Stimulated activated CD4-positive, alpha-beta T cell treated with anti-CD3 and anti-CD28 coated beads, Interleukin-4, amount 100 ng/mL, for 1 hour (primary cell): ENCODE measurements at regions not wholly inside any gene's neighbourhood (a gene's known extent, or its start where the extent isn't known, plus 50 kb on each side); places are given as distances from the start of the nearest gene placed in this dataset.
"Not testable (repeated sequence)": the region's sequence is repeated elsewhere in the genome, so short reads cannot be mapped to it uniquely, and the experiment has no call there.

Experiments
- DNase-seq: peaks from one replicate; pipeline ENCODE4 v3.0.0-alpha.2; 2020

DNA sequence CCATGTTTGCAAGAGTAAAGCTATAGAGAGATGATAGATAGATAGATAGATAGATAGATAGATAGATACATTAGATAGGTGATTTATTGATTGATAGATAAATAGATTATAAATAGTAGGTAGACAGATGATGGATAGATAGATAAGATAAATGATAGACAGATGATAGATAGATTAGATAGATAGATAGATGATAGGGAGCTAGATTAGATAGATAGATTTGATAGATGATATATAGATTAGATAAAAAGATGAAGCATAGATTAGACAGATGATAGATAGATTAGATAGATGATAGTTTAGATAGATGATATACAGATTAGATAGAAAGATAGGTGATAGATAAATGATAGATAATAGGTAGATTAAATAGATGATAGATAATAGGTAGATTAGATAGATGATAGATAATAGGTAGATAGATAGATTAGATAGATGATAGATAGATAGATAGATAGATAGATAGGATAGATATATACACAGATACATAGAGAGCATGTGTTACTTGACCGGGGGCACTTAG, 243.3 kb upstream of the FOXK1 start:
- no peak for DNase-seq

DNA sequence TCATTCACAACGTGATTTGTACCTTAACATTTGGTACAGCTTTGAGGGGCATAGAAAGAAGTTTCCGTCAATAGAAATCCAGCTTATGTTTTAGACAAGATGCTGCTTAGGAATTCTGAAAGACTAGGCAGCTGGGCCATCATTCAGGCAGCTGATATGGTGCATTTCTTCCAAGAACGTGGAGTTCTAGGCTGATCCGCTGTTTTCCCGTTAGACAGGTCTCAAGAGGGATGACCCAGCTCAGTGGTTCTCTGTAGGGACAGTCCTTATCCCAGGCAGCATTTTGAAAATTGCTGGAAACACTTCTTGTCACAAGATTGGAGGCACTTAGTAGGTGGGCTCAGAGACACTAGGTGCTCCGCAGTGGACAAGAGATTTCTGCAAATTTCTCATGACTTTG, 242.7 kb upstream of the FOXK1 start:
- no peak for DNase-seq

DNA sequence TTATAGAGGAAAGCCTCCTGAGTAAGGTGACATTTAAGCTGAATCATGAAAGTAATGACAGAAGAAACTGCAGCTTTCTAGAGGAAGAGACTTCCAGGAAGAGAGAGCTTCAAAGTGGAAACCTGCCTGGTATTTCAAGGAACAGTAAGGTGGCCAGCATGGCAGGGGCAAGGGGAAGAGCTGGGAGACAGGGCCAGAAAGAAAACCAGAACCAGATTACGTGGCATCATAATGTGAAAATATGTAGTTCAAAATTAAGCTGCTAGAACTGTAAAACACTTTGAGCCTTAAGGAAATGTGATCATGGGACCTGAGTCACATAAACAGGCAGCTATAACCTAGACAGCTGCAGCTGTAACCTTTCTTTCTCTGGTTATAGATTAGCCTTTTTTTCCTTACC, 238.0 kb upstream of the FOXK1 start:
- no peak for DNase-seq

DNA sequence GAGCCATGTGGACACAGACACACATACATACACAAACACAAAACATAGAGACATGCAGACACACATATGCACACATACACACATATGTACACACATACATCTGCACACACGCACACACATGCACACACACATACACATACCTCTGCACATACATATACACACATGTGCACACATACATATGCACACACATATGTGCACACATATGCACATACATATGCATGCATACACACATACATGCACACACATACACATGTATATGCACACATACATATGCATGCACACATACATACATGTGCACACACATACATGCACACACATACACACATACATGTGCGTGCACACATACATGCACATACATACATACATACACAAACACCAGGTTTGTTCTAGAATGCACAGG, 236.3 kb upstream of the FOXK1 start:
- no peak for DNase-seq

DNA sequence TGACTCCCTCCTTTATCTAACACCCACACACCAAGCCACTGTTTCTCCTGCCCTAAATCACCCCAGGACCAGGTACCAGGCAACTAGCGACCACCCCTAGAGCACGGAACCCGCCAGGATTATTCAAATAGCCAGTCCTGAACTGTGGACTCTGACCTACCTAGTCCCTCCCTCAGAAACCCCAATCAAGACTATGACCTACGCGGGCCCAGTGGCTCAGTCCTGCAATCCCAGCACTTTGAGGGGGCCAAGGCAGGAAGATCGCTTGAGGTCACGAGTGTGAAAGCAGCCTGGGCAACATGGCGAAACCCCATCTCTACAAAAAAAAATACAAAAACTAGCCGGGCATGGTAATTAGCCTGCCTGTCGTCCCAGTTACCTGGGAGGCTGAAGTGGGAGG, 232.8 kb upstream of the FOXK1 start:
- DNase-seq, result no peak

DNA sequence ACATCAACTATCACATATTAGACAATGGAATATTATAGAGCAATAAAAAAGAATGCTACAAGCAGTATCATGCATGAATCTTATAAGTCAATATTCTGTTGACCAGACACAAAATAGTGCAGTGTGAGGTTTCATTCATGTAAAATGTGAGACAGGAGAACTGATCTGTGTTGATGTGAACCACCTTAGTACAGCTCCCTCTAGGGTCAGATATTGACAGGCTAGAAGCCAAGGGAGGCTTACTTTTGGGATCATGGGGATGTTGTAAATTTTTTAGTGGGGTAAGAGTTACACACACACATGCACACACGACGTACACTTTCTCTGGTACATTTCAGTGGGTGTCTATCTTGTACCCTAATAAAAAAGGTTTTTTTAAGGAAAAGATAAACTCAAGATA, 231.6 kb upstream of the FOXK1 start:
- no peak for DNase-seq

- DNase-seq, result no peak
Measured at GRCh38 chr7:4460597-4460996, 221.5 kb upstream of the FOXK1 start.

DNA sequence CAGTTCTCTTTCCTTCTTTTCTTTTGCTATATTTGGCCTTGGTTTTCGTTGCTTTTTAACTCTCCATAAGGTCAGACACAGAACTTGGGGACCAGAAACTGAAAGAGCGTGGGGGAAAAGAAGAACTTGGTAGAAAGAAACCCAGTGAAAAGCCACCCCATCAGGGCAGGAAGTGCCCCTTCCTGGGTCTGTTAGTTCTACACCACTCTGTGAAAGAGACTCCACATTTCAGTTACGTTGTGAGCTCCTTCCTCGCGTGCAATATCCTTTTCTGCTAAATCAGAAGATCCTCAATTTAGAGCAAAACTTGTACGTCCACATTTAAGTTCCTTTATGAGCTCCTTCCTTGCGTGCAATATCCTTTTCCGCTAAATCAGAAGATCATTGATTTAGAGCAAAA, 220.6 kb upstream of the FOXK1 start:
- DNase-seq, result no peak

DNA sequence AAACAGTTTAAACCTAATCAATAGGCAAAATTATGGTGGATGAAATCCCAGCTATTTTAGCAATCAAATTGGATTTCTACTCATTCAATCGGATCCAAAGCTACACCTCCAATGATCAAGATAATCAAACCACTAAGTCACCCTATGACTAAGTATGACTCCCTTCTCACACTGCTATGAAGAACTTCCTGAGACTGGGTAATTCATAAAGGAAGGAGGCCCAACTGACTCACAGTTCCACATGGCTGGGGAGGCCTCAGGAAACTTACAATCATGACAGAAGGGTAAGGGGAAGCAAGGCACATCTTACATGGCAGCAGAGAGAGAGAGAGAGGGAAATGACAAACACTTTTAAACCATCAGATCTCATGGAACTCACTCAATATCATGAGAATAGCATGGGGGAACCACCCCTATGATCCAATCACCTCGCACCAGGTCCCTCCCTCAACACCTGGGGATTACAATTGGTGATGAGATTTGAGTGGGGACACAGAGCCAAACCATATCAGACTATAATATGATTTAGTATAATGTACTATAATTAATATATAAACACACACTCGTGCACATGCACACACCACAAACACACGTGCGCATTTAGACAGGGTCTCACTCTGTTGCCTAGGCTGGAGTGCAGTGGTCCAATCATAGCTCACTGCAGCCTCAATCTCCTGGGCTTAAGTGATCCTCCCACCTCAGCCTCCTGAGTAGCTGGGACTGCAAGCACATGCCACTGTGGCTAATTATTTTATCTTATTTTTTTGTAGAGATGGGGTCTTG, 213.6 kb upstream of the FOXK1 start:
- DNase-seq, result no peak

DNA sequence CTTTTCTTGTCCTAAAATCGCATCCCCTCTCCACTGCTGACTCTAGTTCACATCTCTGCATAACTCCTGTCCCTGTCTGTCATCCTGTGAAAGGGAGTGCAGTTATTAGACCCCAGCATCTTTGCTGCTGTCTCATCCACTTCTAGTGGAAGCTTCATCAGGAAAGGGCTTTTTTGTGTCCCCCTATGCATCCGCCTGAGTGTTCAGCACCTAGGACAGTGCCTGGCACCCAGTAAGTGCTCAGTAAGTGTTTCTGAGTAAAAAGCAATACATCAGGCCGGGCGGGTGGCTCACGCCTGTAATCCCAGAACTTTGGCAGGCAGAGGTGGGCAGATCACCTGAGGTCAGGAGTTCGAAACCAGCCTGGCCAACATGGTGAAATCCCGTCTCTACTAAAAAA, 211.8 kb upstream of the FOXK1 start:
- no peak for DNase-seq

GRCh38 chr7:4472728-4473127, 209.4 kb upstream of the FOXK1 start:
- DNase-seq, result no peak

- DNase-seq, result no peak
Measured at GRCh38 chr7:4479367-4480039, 202.6 kb upstream of the FOXK1 start.

GRCh38 chr7:4480131-4480530, 202.0 kb upstream of the FOXK1 start:
- DNase-seq, result not testable (repeated sequence)

GRCh38 chr7:4483851-4484250, 198.2 kb upstream of the FOXK1 start:
- DNase-seq, result no peak

GRCh38 chr7:4484545-4484944, 197.6 kb upstream of the FOXK1 start:
- no peak for DNase-seq

GRCh38 chr7:4486907-4487306, 195.2 kb upstream of the FOXK1 start:
- DNase-seq, result no peak

DNA sequence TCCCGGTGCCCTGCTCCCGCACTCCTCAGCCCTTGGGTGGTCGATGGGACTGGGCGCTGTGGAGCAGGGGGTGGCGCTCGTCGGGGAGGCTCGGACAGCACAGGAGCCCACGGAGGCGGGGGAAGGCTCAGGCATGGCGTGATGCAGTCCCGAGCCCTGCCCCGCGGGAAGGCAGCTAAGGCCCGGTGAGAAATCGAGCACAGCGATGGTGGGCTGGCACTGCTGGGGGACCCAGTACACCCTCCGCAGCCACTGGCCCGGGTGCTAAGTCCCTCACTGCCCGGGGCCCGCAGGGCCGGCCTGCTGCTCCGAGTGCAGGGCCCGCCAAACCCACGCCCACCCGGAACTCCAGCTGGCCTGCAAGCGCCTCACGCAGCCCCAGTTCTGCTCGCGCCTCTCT, 185.2 kb upstream of the FOXK1 start:
- DNase-seq, result not testable (repeated sequence)

- no peak for DNase-seq
Measured at GRCh38 chr7:4500812-4501211, 181.3 kb upstream of the FOXK1 start.

- DNase-seq, result not testable (repeated sequence)
Measured at GRCh38 chr7:4507886-4508285, 174.2 kb upstream of the FOXK1 start.

GRCh38 chr7:4513450-4513849, 168.6 kb upstream of the FOXK1 start:
- no peak for DNase-seq

DNA sequence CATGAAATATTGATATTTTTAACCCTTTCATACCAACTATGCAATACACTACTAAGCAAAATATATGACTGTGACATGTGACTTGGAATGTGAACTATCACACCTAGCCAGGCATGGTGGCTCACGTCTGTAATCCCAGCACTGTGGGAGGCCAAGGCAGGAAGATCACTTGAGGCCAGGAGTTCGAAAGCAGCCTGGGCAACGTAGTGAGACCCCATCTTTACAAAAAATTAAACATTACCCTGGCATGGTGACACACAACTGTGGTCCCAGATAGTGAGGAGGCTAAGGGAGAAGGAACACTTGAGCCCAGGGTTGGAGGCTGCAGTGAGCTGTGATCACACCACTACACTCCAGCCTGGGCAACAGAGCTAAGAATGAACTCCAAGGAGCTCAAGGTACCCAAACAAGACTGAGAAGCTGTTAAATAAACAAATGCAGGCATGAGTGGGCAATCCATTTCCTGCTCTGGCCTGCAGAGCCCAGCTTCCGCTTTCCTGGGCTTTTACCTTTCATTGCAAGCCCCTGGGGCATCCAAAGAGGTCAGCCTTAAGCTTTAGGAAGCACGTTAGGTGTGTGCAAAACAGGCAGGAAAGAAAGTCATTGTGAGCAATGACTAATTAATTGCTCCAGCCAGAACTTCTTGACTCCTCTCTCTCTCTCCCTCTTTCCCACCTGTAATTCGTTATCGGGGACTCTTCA, 162.1 kb upstream of the FOXK1 start:
- no peak for DNase-seq

- no peak for DNase-seq
Measured at GRCh38 chr7:4523219-4523618, 158.9 kb upstream of the FOXK1 start.

DNA sequence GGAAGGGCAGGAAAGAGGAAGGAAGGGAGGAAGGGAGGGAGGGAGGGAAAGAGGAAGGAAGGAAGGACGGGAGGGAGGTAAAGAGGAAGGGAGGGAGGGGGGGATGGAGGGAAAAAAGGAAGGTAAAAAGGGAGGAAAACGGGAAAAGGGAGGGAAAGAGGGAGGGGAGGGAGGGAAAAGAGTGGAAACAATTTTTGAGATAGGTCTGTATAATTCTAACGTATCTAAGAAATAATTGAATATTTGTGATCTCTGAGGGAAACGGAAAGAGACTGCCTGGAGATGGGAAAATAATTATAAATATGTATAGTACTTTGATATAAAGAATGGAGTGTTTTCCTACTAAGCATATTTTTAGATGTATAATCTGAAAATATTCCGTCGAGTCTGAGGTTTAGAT, 158.2 kb upstream of the FOXK1 start:
- no peak for DNase-seq

DNA sequence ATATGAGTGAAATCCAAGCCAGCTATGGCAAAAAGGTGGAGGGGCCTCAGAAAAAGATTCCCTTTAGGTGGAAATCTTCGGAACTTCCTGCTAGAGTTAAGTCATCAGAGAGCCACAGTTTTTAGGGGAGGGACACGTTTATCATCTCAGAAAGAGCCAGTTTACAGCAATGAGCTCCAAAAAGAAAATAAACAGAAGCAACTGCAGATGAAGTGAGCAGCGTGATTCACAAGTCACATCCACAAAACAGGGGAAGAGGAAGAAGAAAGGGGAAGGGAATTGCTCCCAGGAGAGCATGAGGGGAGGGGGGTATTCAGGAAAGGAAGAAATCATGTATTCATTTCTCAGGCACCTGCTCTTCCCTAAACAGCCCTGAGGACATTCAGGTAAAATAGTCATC, 156.2 kb upstream of the FOXK1 start:
- no peak for DNase-seq
